H1 (cell line): ENCODE measurements at regions not wholly inside any gene's neighbourhood (a gene's known extent, or its start where the extent isn't known, plus 50 kb on each side); places are given as distances from the start of the nearest gene placed in this dataset.
A peak's percentile ranks its signal among the peaks of the same experiment; 100 is the strongest.

Experiments used
- CTCF ChIA-PET: fragments of 300-600 bp; sonication (Branson Sonifier 250); formaldehyde crosslinking; loops from one replicate; lab custom pipeline; 2021; ENCODE audit not compliant: partially characterized antibody; lab: Charles Lee
- POLR2A ChIA-PET: fragments of 300-600 bp; sonication (Branson Sonifier 250); formaldehyde crosslinking; loops from one replicate; lab custom pipeline; 2021; ENCODE audit warnings: inconsistent platforms; ENCODE audit not compliant: partially characterized antibody; lab: Charles Lee
- DNase-seq, 2 experiments: peaks; one replicate each; pipeline versions ENCODE4 v3.0.0 to v3.0.0-alpha.2; 2010 to 2022; ENCODE audit warnings: low spot score in 2 of 2, low read depth in 1 of 2, mixed read lengths in 1 of 2
- FAIRE-seq: peaks from 2 replicates; lab custom pipeline; 2011; peaks lifted over from hg19 to GRCh38; lab: Jason Lieb, UNC
- H2AFZ ChIP-seq: 2 replicates; pipeline ENCODE4 v1.8.1; 2012; ENCODE audit warnings: low read length, inconsistent platforms
- H2AK5ac ChIP-seq: 2 replicates; pipeline ENCODE4 v1.6.1; 2013; ENCODE audit warnings: low read depth, low read length
- H2BK120ac ChIP-seq: replicated peaks from 2 replicates; pipeline ENCODE3; 2013; ENCODE audit warnings: low read depth, low read length, inconsistent platforms
- H2BK12ac ChIP-seq: 2 replicates; pipeline ENCODE4 v1.6.1; 2013; ENCODE audit warnings: low read depth, low read length
- H2BK15ac ChIP-seq: 2 replicates; pipeline ENCODE4 v1.6.1; 2013; ENCODE audit warnings: low read length
- H2BK20ac ChIP-seq: 2 replicates; pipeline ENCODE4 v1.6.1; 2013; ENCODE audit warnings: low read length
- H2BK5ac ChIP-seq: 2 replicates; pipeline ENCODE4 v1.6.1; 2013; ENCODE audit warnings: low read depth, low read length
- H3K14ac ChIP-seq: 2 replicates; pipeline ENCODE4 v1.6.1; 2013; ENCODE audit warnings: inconsistent platforms; ENCODE audit not compliant: insufficient read length
- H3K18ac ChIP-seq: 2 replicates; pipeline ENCODE4 v1.6.1; 2013; ENCODE audit warnings: low read length; ENCODE audit errors: extremely low read depth
- H3K23ac ChIP-seq: 2 replicates; pipeline ENCODE4 v1.6.1; 2013; ENCODE audit warnings: inconsistent platforms; ENCODE audit not compliant: insufficient read length
- H3K23me2 ChIP-seq: 2 replicates; pipeline ENCODE4 v1.6.1; 2013; ENCODE audit warnings: low read depth, low read length
- H3K27ac ChIP-seq: 2 replicates; pipeline ENCODE4 v1.6.1; 2011; ENCODE audit warnings: low read depth, low read length, inconsistent platforms
- H3K27me3 ChIP-seq, 4 experiments: replicated peaks in 1 of 4; 1 replicate in 1 of 4; 2 replicates in 3 of 4; pipeline versions ENCODE4 v1.6.1 to v1.8.1; 2011 to 2013; ENCODE audit warnings: low read length in 3 of 4, mild to moderate bottlenecking in 3 of 4, inconsistent platforms in 2 of 4, mixed read lengths in 2 of 4, moderate library complexity in 1 of 4; ENCODE audit not compliant: control insufficient read depth in 3 of 4, insufficient read depth in 3 of 4; ENCODE audit errors: extremely low read depth in 1 of 4
- H3K36me3 ChIP-seq, 4 experiments: 2 replicates each; pipeline versions ENCODE4 v1.6.1 to v1.8.1; 2011 to 2013; ENCODE audit warnings: mild to moderate bottlenecking in 4 of 4, low read length in 3 of 4, moderate library complexity in 2 of 4, control low read depth in 1 of 4, inconsistent platforms in 1 of 4; ENCODE audit not compliant: insufficient read depth in 4 of 4, control insufficient read depth in 2 of 4
- H3K4ac ChIP-seq: replicated peaks from 2 replicates; pipeline ENCODE3; 2013; ENCODE audit warnings: low read length, low read depth, mixed read lengths, inconsistent platforms; ENCODE audit not compliant: insufficient read length
- H3K4me1 ChIP-seq, 4 experiments: replicated peaks in 1 of 4; 1 replicate in 1 of 4; 2 replicates in 3 of 4; pipeline versions ENCODE4 v1.6.1 to v1.8.1; 2011 to 2013; ENCODE audit warnings: low read length in 3 of 4, inconsistent platforms in 2 of 4, mixed read lengths in 1 of 4; ENCODE audit not compliant: insufficient read depth in 4 of 4, control insufficient read depth in 3 of 4
- H3K4me2 ChIP-seq, 2 experiments: 2 replicates each; pipeline versions ENCODE4 v1.6.1 to v1.8.1; 2011 to 2013; ENCODE audit warnings: low read depth in 2 of 2, low read length in 2 of 2, control low read depth in 1 of 2, inconsistent platforms in 1 of 2, mild to moderate bottlenecking in 1 of 2; ENCODE audit not compliant: insufficient read depth in 1 of 2
- H3K4me3 ChIP-seq, 4 experiments: fragments of 200-600, 300-600 bp in 1 of 4; sonication (generic), shearing (Covaris generic), sonication (Bioruptor Twin) in 1 of 4; 2 replicates each; pipeline versions ENCODE4 v1.5.1 to v1.8.1; 2011 to 2016; ENCODE audit warnings: low read length in 4 of 4, low read depth in 3 of 4, control low read depth in 2 of 4, inconsistent platforms in 2 of 4, mild to moderate bottlenecking in 2 of 4, mixed read lengths in 1 of 4, moderate library complexity in 1 of 4; ENCODE audit not compliant: insufficient read depth in 2 of 4; ENCODE audit errors: extremely low read depth in 1 of 4
- H3K56ac ChIP-seq: replicated peaks from 2 replicates; pipeline ENCODE3; 2013; ENCODE audit warnings: low read depth, mild to moderate bottlenecking, mixed read lengths, low read length, inconsistent platforms; ENCODE audit not compliant: insufficient read length
- H3K79me1 ChIP-seq: 2 replicates; pipeline ENCODE4 v1.6.1; 2013; ENCODE audit warnings: low read depth, low read length, control low read depth
- H3K79me2 ChIP-seq, 2 experiments: 2 replicates each; pipeline versions ENCODE4 v1.6.1 to v1.8.1; 2012 to 2013; ENCODE audit warnings: low read length in 2 of 2, mild to moderate bottlenecking in 2 of 2, inconsistent platforms in 1 of 2; ENCODE audit not compliant: insufficient read depth in 2 of 2, control insufficient read depth in 1 of 2
- H3K9ac ChIP-seq, 4 experiments: replicated peaks in 1 of 4; 1 replicate in 1 of 4; 2 replicates in 3 of 4; pipeline versions ENCODE4 v1.6.1 to v1.8.1; 2011 to 2013; ENCODE audit warnings: low read depth in 3 of 4, low read length in 3 of 4, control low read depth in 2 of 4, mild to moderate bottlenecking in 2 of 4, moderate library complexity in 2 of 4, inconsistent platforms in 1 of 4; ENCODE audit errors: extremely low read depth in 1 of 4
- H3K9me3 ChIP-seq, 2 experiments: 2 replicates each; pipeline versions ENCODE4 v1.6.1 to v1.8.1; 2012 to 2013; ENCODE audit warnings: mild to moderate bottlenecking in 2 of 2, moderate library complexity in 2 of 2, control low read depth in 1 of 2, inconsistent platforms in 1 of 2, low read depth in 1 of 2, low read length in 1 of 2, mixed read lengths in 1 of 2; ENCODE audit not compliant: insufficient read depth in 2 of 2
- H4K20me1 ChIP-seq, 2 experiments: replicated peaks in 1 of 2; 2 replicates each; pipeline versions ENCODE3 to v1.8.1; 2011 to 2013; ENCODE audit warnings: inconsistent platforms in 2 of 2, low read length in 2 of 2, mild to moderate bottlenecking in 1 of 2; ENCODE audit not compliant: insufficient read depth in 2 of 2, control insufficient read depth in 1 of 2
- H4K5ac ChIP-seq: 2 replicates; pipeline ENCODE4 v1.6.1; 2013; ENCODE audit warnings: low read length, low read depth, mixed read lengths, inconsistent platforms; ENCODE audit not compliant: insufficient read length
- H4K8ac ChIP-seq: 2 replicates; pipeline ENCODE4 v1.8.0; 2013; ENCODE audit warnings: mild to moderate bottlenecking, moderate library complexity, low read length, inconsistent platforms; ENCODE audit not compliant: insufficient read depth; ENCODE audit errors: extremely low read depth
- H4K91ac ChIP-seq: replicated peaks from 2 replicates; pipeline ENCODE3; 2013; ENCODE audit warnings: low read length, mixed read lengths, inconsistent platforms; ENCODE audit not compliant: insufficient read length
- BCL11A ChIP-seq, 2 experiments: IDR thresholded peaks; one replicate each; pipeline ENCODE4 v1.6.1; 2011; ENCODE audit warnings: low read depth in 2 of 2, low read length in 2 of 2, mild to moderate bottlenecking in 2 of 2
- HDAC2 ChIP-seq, 2 experiments: fragments of 300-600 bp in 1 of 2; sonication (generic) in 1 of 2; IDR thresholded peaks; 2 replicates each; pipeline ENCODE4 v1.6.1; 2011 to 2012; ENCODE audit warnings: low read depth in 2 of 2, low read length in 2 of 2, mild to moderate bottlenecking in 2 of 2, moderate library complexity in 2 of 2, borderline replicate concordance in 1 of 2, inconsistent platforms in 1 of 2
- WGBS, 2 experiments: shearing (Covaris generic) in 1 of 2; methylation state at CpG; one replicate each; pipeline versions ENCODE4 v1.1.6 to v1.1.7; 2013 to 2015; ENCODE audit warnings: low lambda C conversion rate in 2 of 2, mixed read lengths in 2 of 2, inconsistent platforms in 1 of 2, low coverage in 1 of 2, missing lambda C conversion rate in 1 of 2; ENCODE audit not compliant: insufficient replicate concordance in 2 of 2, insufficient coverage in 1 of 2, insufficient read length in 1 of 2; ENCODE audit errors: extremely low coverage in 1 of 2, missing lambda C conversion rate in 1 of 2; 5-methylcytosine and 5-hydroxymethylcytosine counted together

DNA sequence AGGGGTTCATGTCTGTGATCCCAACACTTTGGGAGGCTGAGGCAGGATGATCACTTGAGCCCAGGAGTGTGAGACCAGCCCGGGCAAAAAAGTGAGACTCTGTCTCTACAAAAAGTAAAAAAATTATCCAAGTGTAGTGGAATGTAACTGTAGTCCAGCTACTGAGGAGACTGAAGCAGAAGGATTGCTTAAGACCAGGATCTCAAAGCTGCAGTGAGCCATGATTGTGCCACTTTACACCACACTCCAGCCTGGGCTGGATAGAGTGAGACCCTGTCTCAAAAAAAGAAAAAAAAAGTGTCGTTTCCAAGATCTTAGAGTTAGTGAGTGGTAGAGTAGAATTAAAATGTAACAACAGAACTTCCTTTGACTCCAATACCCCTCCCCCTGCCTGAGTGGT lies 589.4 kb upstream of the MBL2 start:
- no peaks in the 10 kb centered on the region for H3K23me2 ChIP-seq
- WGBS, 2 experiments: 86% methylated on average over 2 of the region's 2 CpGs; no CpG with 5 or more reads in 1 of the 2 experiments
- peak overlapping the region; percentile 61 for H2BK120ac ChIP-seq
- no peaks in the 10 kb centered on the region for H4K20me1 ChIP-seq
- peak overlapping the region; percentile 40; the same call in 1 of the 2 replicates for H2BK20ac ChIP-seq
- peaks cover 0 to 9% (median 9%) of the 10 kb centered on the region in 4 experiments; a peak in 4 of 7 replicates for H3K4me1 ChIP-seq
- no peak overlapping the region for H4K8ac ChIP-seq
- FAIRE-seq: no peak
- peak overlapping the region; percentile 26 for H3K18ac ChIP-seq
- H3K4me2 ChIP-seq: no peak overlapping the region
- H3K14ac ChIP-seq: no peak overlapping the region
- H3K4ac ChIP-seq: peak overlapping the region; percentile 32
- POLR2A ChIA-PET: no interaction called here
- H3K9ac ChIP-seq: no peak overlapping the region
- no peak overlapping the region for H3K56ac ChIP-seq
- H2BK5ac ChIP-seq: peak overlapping the region; percentile 86; the same call in 1 of the 2 replicates
- no peak overlapping the region for H3K23ac ChIP-seq
- CTCF ChIA-PET: interaction anchor here (1.1 kb wide), 1 partner anchor 152 kb away, joined by 3 read pairs; no protein-coding TSS in a partner anchor
- H4K91ac ChIP-seq: peak overlapping the region; percentile 93
- no peaks in the 10 kb centered on the region for H3K36me3 ChIP-seq
- H3K79me2 ChIP-seq: no peaks in the 10 kb centered on the region
- no peak for TF ChIP-seq HDAC2 (IDR thresholded peaks at IDR 0.05; ENCODE audit: borderline replicate concordance in 1 of 2, low read depth in 2 of 2, low read length in 2 of 2)
- TF ChIP-seq BCL11A (IDR thresholded peaks at IDR 0.05; ENCODE audit: low read depth in 2 of 2, low read length in 2 of 2): no peak
- TF ChIP-seq, all 59 proteins: peak for 0
- DNase-seq: no peak
- H2BK15ac ChIP-seq: no peak overlapping the region
- H3K27ac ChIP-seq: no peak overlapping the region
- no peaks in the 10 kb centered on the region for H3K79me1 ChIP-seq
- no peaks in the 10 kb centered on the region for H3K9me3 ChIP-seq
- no peak overlapping the region for H3K4me3 ChIP-seq
- H4K5ac ChIP-seq: no peak overlapping the region
- H2AK5ac ChIP-seq: no peak overlapping the region
- 0 out of 2 replicates have a peak overlapping the region, but pooled peaks have one; percentile 14 for H2AFZ ChIP-seq
- no peaks in the 10 kb centered on the region for H3K27me3 ChIP-seq
- H2BK12ac ChIP-seq: 0 out of 2 replicates have a peak overlapping the region, but pooled peaks have one; percentile 18
